ENCODE measurements at regions not wholly inside any gene's neighbourhood (a gene's known extent, or its start where the extent isn't known, plus 50 kb on each side); places are given as distances from the start of the nearest gene placed in this dataset.

- H3K9ac ChIP-seq (ENCODE audit: low read length): no peak overlapping the region
- no peaks in the 10 kb centered on the region for H3K9me2 ChIP-seq (ENCODE audit: low read depth, low read length)
- H3K4me1 ChIP-seq (ENCODE audit: insufficient read depth, low read length, severe bottlenecking): no peaks in the 10 kb centered on the region
- no peaks in the 10 kb centered on the region for H3F3A ChIP-seq (ENCODE audit: insufficient read depth, low read length)
- no peaks in the 10 kb centered on the region for H3K79me2 ChIP-seq (ENCODE audit: insufficient read depth, low read length)
- H3K36me3 ChIP-seq (ENCODE audit: insufficient read depth, low read length): no peaks in the 10 kb centered on the region
- H2AFZ ChIP-seq (ENCODE audit: low read length): no peak overlapping the region
- no peaks in the 10 kb centered on the region for H3K27me3 ChIP-seq (ENCODE audit: insufficient read depth, low read length)
- no peaks in the 10 kb centered on the region for H4K20me1 ChIP-seq (ENCODE audit: insufficient read depth, low read length)
- H3K9me3 ChIP-seq (ENCODE audit: low read length): no peaks in the 10 kb centered on the region
- no peak overlapping the region for H3K4me3 ChIP-seq (ENCODE audit: low read depth, low read length, poor library complexity, severe bottlenecking)
- no peak for TF ChIP-seq CTCF (IDR thresholded peaks at IDR 0.05; ENCODE audit: low read length)
- no peak for TF ChIP-seq EZH2 (IDR thresholded peaks at IDR 0.05; ENCODE audit: borderline replicate concordance, low read length)
- no peak overlapping the region for H3K27ac ChIP-seq (ENCODE audit: low read depth, low read length, poor library complexity, severe bottlenecking)
- no peak overlapping the region for H3K4me2 ChIP-seq (ENCODE audit: low read length)
Measured at GRCh38 chr15:96183867-96184266, 146.6 kb upstream of the NR2F2 start.

GRCh38 chr15:96184297-96184696, 146.2 kb upstream of the NR2F2 start:
- H2AFZ ChIP-seq (ENCODE audit: low read length): no peak overlapping the region
- no peak overlapping the region for H3K4me3 ChIP-seq (ENCODE audit: low read depth, low read length, poor library complexity, severe bottlenecking)
- no peaks in the 10 kb centered on the region for H3K4me1 ChIP-seq (ENCODE audit: insufficient read depth, low read length, severe bottlenecking)
- H3K27ac ChIP-seq (ENCODE audit: low read depth, low read length, poor library complexity, severe bottlenecking): no peak overlapping the region
- no peaks in the 10 kb centered on the region for H3K79me2 ChIP-seq (ENCODE audit: insufficient read depth, low read length)
- H3K9me3 ChIP-seq (ENCODE audit: low read length): no peaks in the 10 kb centered on the region
- TF ChIP-seq EZH2 (IDR thresholded peaks at IDR 0.05; ENCODE audit: borderline replicate concordance, low read length) (no peak), CTCF (IDR thresholded peaks at IDR 0.05; ENCODE audit: low read length) (no peak)
- H3K9ac ChIP-seq (ENCODE audit: low read length): no peak overlapping the region
- no peaks in the 10 kb centered on the region for H3F3A ChIP-seq (ENCODE audit: insufficient read depth, low read length)
- H3K27me3 ChIP-seq (ENCODE audit: insufficient read depth, low read length): no peaks in the 10 kb centered on the region
- no peak overlapping the region for H3K4me2 ChIP-seq (ENCODE audit: low read length)
- H3K9me2 ChIP-seq (ENCODE audit: low read depth, low read length): no peaks in the 10 kb centered on the region
- H4K20me1 ChIP-seq (ENCODE audit: insufficient read depth, low read length): no peaks in the 10 kb centered on the region
- H3K36me3 ChIP-seq (ENCODE audit: insufficient read depth, low read length): no peaks in the 10 kb centered on the region

GRCh38 chr15:96186105-96186504, 144.4 kb upstream of the NR2F2 start:
- Histone ChIP-seq H3K27ac (ENCODE audit: low read depth, low read length, poor library complexity, severe bottlenecking) (no peak overlapping the region), H3K4me1 (ENCODE audit: insufficient read depth, low read length, severe bottlenecking) (no peaks in the 10 kb centered on the region), H3K27me3 (ENCODE audit: insufficient read depth, low read length) (no peaks in the 10 kb centered on the region), H3K4me2 (ENCODE audit: low read length) (no peak overlapping the region), H3K9ac (ENCODE audit: low read length) (no peak overlapping the region), H3K36me3 (ENCODE audit: insufficient read depth, low read length) (no peaks in the 10 kb centered on the region), H3K79me2 (ENCODE audit: insufficient read depth, low read length) (no peaks in the 10 kb centered on the region), H3K4me3 (ENCODE audit: low read depth, low read length, poor library complexity, severe bottlenecking) (no peak overlapping the region), H3K9me2 (ENCODE audit: low read depth, low read length) (no peaks in the 10 kb centered on the region), H3F3A (ENCODE audit: insufficient read depth, low read length) (no peaks in the 10 kb centered on the region), H3K9me3 (ENCODE audit: low read length) (no peaks in the 10 kb centered on the region), H2AFZ (ENCODE audit: low read length) (no peak overlapping the region), H4K20me1 (ENCODE audit: insufficient read depth, low read length) (no peaks in the 10 kb centered on the region)
- TF ChIP-seq EZH2 (IDR thresholded peaks at IDR 0.05; ENCODE audit: borderline replicate concordance, low read length) (no peak), CTCF (IDR thresholded peaks at IDR 0.05; ENCODE audit: low read length) (no peak)
